ENCODE measurements at regions not wholly inside any gene's neighbourhood (a gene's known extent, or its start where the extent isn't known, plus 50 kb on each side); places are given as distances from the start of the nearest gene placed in this dataset.

DNA sequence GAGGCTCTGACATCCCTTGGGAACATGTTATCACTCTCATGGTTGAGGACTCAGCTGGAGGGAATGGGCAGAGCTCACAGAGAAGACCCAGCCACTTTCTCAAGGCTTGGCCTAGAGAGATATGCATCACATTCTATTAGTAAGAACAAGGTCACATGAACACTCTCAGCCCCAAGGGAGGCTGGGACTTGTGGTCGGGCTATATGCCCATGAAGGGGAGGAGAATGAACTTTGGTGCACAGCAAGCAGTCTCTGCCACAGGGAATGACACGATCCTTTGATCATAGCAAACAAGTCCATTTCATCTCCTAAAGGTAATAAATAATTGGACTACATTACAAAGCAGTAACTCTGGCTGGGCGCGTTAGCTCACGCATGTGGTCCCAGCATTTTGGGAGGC lies 105.7 kb downstream of the SYF2 start:
- TF ChIP-seq, protein P1, sequence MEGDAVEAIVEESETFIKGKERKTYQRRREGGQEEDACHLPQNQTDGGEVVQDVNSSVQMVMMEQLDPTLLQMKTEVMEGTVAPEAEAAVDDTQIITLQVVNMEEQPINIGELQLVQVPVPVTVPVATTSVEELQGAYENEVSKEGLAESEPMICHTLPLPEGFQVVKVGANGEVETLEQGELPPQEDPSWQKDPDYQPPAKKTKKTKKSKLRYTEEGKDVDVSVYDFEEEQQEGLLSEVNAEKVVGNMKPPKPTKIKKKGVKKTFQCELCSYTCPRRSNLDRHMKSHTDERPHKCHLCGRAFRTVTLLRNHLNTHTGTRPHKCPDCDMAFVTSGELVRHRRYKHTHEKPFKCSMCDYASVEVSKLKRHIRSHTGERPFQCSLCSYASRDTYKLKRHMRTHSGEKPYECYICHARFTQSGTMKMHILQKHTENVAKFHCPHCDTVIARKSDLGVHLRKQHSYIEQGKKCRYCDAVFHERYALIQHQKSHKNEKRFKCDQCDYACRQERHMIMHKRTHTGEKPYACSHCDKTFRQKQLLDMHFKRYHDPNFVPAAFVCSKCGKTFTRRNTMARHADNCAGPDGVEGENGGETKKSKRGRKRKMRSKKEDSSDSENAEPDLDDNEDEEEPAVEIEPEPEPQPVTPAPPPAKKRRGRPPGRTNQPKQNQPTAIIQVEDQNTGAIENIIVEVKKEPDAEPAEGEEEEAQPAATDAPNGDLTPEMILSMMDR (IDR thresholded peaks at IDR 0.05) = no peak
- TF ChIP-seq EZH2 (IDR thresholded peaks at IDR 0.05; ENCODE audit: borderline replicate concordance, insufficient read depth, low read depth, low read length, poor library complexity, severe bottlenecking) = no peak
